HepG2 (cell line): ENCODE measurements at regions not wholly inside any gene's neighbourhood (a gene's known extent, or its start where the extent isn't known, plus 50 kb on each side); places are given as distances from the start of the nearest gene placed in this dataset.

Source experiments
- BCL3 ChIP-seq: sonication (generic); formaldehyde crosslinking; IDR thresholded peaks from 2 replicates; pipeline ENCODE4 v1.5.1; 2020; ENCODE audit warnings: mild to moderate bottlenecking, missing genetic modification reagents, moderate library complexity
- BRD4 ChIP-seq: sonication (generic); formaldehyde crosslinking; IDR thresholded peaks from 2 replicates; pipeline ENCODE4 v1.4.0; 2020; ENCODE audit warnings: missing genetic modification reagents
- CEBPB ChIP-seq: IDR thresholded peaks from 2 replicates; pipeline ENCODE4 v1.6.1; 2011; ENCODE audit warnings: low read depth, low read length, improper control_type of control experiment, borderline replicate concordance
- CENPBD1 ChIP-seq: sonication (generic); formaldehyde crosslinking; IDR thresholded peaks from 2 replicates; pipeline ENCODE4 v1.8.0; 2022; ENCODE audit warnings: missing genetic modification reagents, low read depth, mild to moderate bottlenecking, borderline replicate concordance
- FOXM1 ChIP-seq: sonication (generic); formaldehyde crosslinking; IDR thresholded peaks from 2 replicates; pipeline ENCODE4 v1.5.0; 2020; ENCODE audit warnings: missing genetic modification reagents
- GLMP ChIP-seq: sonication (generic); formaldehyde crosslinking; IDR thresholded peaks from 2 replicates; pipeline ENCODE4 v1.9.0; 2021; ENCODE audit warnings: missing genetic modification reagents, mild to moderate bottlenecking, borderline replicate concordance
- KAT8 ChIP-seq: IDR thresholded peaks from 2 replicates; pipeline ENCODE4 v1.6.1; 2016; ENCODE audit warnings: missing genetic modification reagents, missing compliant biosample characterization
- KDM2A ChIP-seq: sonication (generic); formaldehyde crosslinking; IDR thresholded peaks from 2 replicates; pipeline ENCODE4 v1.4.0; 2020; ENCODE audit warnings: low read depth, missing genetic modification reagents, borderline replicate concordance
- KLF13 ChIP-seq: sonication (generic); formaldehyde crosslinking; IDR thresholded peaks from 2 replicates; pipeline ENCODE4 v1.4.0; 2020; ENCODE audit warnings: mild to moderate bottlenecking, missing genetic modification reagents
- MTF1 ChIP-seq: sonication (generic); formaldehyde crosslinking; IDR thresholded peaks from 2 replicates; pipeline ENCODE4 v1.5.0; 2020; ENCODE audit warnings: missing genetic modification reagents
- PRMT3 ChIP-seq: sonication (generic); formaldehyde crosslinking; IDR thresholded peaks from 2 replicates; pipeline ENCODE4 v1.8.1; 2022; ENCODE audit warnings: low read depth, mild to moderate bottlenecking, moderate library complexity, missing genetic modification reagents, borderline replicate concordance
- RCOR2 ChIP-seq: IDR thresholded peaks from 2 replicates; pipeline ENCODE4 v1.6.1; 2016; ENCODE audit warnings: missing biosample characterization, missing genetic modification reagents
- SATB2 ChIP-seq: sonication (generic); formaldehyde crosslinking; IDR thresholded peaks from 2 replicates; pipeline ENCODE4 v1.5.0; 2020; ENCODE audit warnings: missing genetic modification reagents
- SOX5 ChIP-seq: IDR thresholded peaks from 2 replicates; pipeline ENCODE4 v1.6.1; 2016; ENCODE audit warnings: borderline replicate concordance
- ZBTB33 ChIP-seq: sonication (generic); formaldehyde crosslinking; IDR thresholded peaks from 2 replicates; pipeline ENCODE4 v1.4.0; 2020; ENCODE audit warnings: missing genetic modification reagents
- ZBTB7B ChIP-seq: sonication (generic); formaldehyde crosslinking; IDR thresholded peaks from 2 replicates; pipeline ENCODE4 v1.4.0; 2020; ENCODE audit warnings: missing genetic modification reagents
- ZBTB8A ChIP-seq: sonication (generic); formaldehyde crosslinking; IDR thresholded peaks from 2 replicates; pipeline ENCODE4 v1.4.0; 2020; ENCODE audit warnings: mild to moderate bottlenecking, low read depth, missing genetic modification reagents, borderline replicate concordance
- ZIK1 ChIP-seq: sonication (generic); formaldehyde crosslinking; IDR thresholded peaks from 2 replicates; pipeline ENCODE4 v1.5.0; 2020; ENCODE audit warnings: mild to moderate bottlenecking, low read depth, missing genetic modification reagents, borderline replicate concordance
- ZNF256 ChIP-seq: sonication (generic); formaldehyde crosslinking; conservative IDR thresholded peaks from 2 replicates; pipeline ENCODE4 v1.4.0; 2020; ENCODE audit warnings: missing genetic modification reagents
- ZNF354B ChIP-seq: sonication (generic); formaldehyde crosslinking; IDR thresholded peaks from 2 replicates; pipeline ENCODE4 v1.8.0; 2022; ENCODE audit warnings: mild to moderate bottlenecking, missing genetic modification reagents
- ZNF451 ChIP-seq: sonication (generic); formaldehyde crosslinking; IDR thresholded peaks from 2 replicates; pipeline ENCODE4 v1.5.0; 2020; ENCODE audit warnings: mild to moderate bottlenecking, missing genetic modification reagents
- ZNF510 ChIP-seq: sonication (generic); formaldehyde crosslinking; IDR thresholded peaks from 2 replicates; pipeline ENCODE4 v1.4.0; 2020; ENCODE audit warnings: low read depth, mild to moderate bottlenecking, missing genetic modification reagents
- ZNF704 ChIP-seq: sonication (generic); formaldehyde crosslinking; IDR thresholded peaks from 2 replicates; pipeline ENCODE4 v1.8.1; 2023; ENCODE audit warnings: mild to moderate bottlenecking, inconsistent platforms, moderate library complexity, missing genetic modification reagents, borderline replicate concordance
- ZNF747 ChIP-seq: sonication (generic); formaldehyde crosslinking; IDR thresholded peaks from 2 replicates; pipeline ENCODE4 v1.8.1; 2023; ENCODE audit warnings: missing genetic modification reagents, mild to moderate bottlenecking, borderline replicate concordance

- peak; percentile 76; the same call in 1 of the 2 replicates for TF ChIP-seq KDM2A (CRISPR knock-in tag)
- no peak for TF ChIP-seq ZNF256 (CRISPR knock-in tag)
- peak; percentile 47; the same call in 1 of the 2 replicates for TF ChIP-seq BCL3 (CRISPR knock-in tag)
- no peak for TF ChIP-seq FOXM1 (CRISPR knock-in tag)
- peak; percentile 91 for TF ChIP-seq SOX5 (CRISPR knock-in tag)
- TF ChIP-seq MTF1 (CRISPR knock-in tag) = no peak
- no peak for TF ChIP-seq ZNF354B (CRISPR knock-in tag)
- TF ChIP-seq RCOR2 (CRISPR knock-in tag) = 0 out of 2 replicates have a peak, but pooled peaks have one; percentile 23
- no peak for TF ChIP-seq GLMP (CRISPR knock-in tag)
- peak; percentile 28; the same call in 1 of the 2 replicates for TF ChIP-seq BRD4
- no peak for TF ChIP-seq CENPBD1 (CRISPR knock-in tag)
- TF ChIP-seq ZNF510 = no peak
- TF ChIP-seq ZBTB8A (CRISPR knock-in tag) = no peak
- no peak for TF ChIP-seq ZIK1 (CRISPR knock-in tag)
- peak; percentile 56; the same call in 1 of the 2 replicates for TF ChIP-seq ZNF704 (CRISPR knock-in tag)
- TF ChIP-seq KAT8 = peak; percentile 68; the same call in 1 of the 2 replicates
- peak; percentile 46; the same call in 1 of the 2 replicates for TF ChIP-seq ZNF747 (CRISPR knock-in tag)
- no peak for TF ChIP-seq ZBTB33
- TF ChIP-seq ZNF451 (CRISPR knock-in tag) = no peak
- 0 out of 2 replicates have a peak, but pooled peaks have one; percentile 60 for TF ChIP-seq PRMT3
- TF ChIP-seq SATB2 (CRISPR knock-in tag) = no peak
- TF ChIP-seq ZBTB7B (CRISPR knock-in tag) = peak; percentile 91
- TF ChIP-seq KLF13 (CRISPR knock-in tag) = no peak
- TF ChIP-seq CEBPB = no peak
These were observed 75.2 kb upstream of the TARDBP start (continued) for GRCh38 chr1:10936998-10937901.
